SK-N-MC (cell line): ENCODE measurements at regions not wholly inside any gene's neighbourhood (a gene's known extent, or its start where the extent isn't known, plus 50 kb on each side); places are given as distances from the start of the nearest gene placed in this dataset.
"Not testable (repeated sequence)": the region's sequence is repeated elsewhere in the genome, so short reads cannot be mapped to it uniquely, and the experiment has no call there.

Experiments used
- DNase-seq: peaks from one replicate; pipeline ENCODE4 v3.0.0-alpha.2; 2011; ENCODE audit warnings: low read depth, low spot score
- H3K27ac ChIP-seq: fragments of 200-600 bp; sonication (generic); 2 replicates; pipeline ENCODE4 v1.5.1; 2016; ENCODE audit warnings: mixed run types
- H3K36me3 ChIP-seq: fragments of 200-600 bp; sonication (generic); 2 replicates; pipeline ENCODE4 v1.6.1; 2017; ENCODE audit warnings: antibody characterized with exemption, low read length, mixed read lengths; ENCODE audit not compliant: insufficient read depth
- H3K4me3 ChIP-seq: fragments of 200-600 bp; sonication (generic); 2 replicates; pipeline ENCODE4 v1.5.1; 2016
- H3K9ac ChIP-seq: fragments of 200-600 bp; sonication (generic); 2 replicates; pipeline ENCODE4 v1.8.0; 2017; ENCODE audit warnings: mixed run types, mixed read lengths; ENCODE audit not compliant: insufficient read length
- H3K9me3 ChIP-seq: fragments of 200-600 bp; sonication (generic); 2 replicates; pipeline ENCODE4 v1.6.1; 2017; ENCODE audit warnings: low read depth, mild to moderate bottlenecking, antibody characterized with exemption, low read length, moderate library complexity, mixed read lengths
- EZH2 ChIP-seq: fragments of 200-600 bp; sonication (generic); IDR thresholded peaks from one replicate; pipeline ENCODE4 v1.6.1; 2017; ENCODE audit warnings: antibody characterized with exemption
- FOXP2 ChIP-seq: optimal IDR thresholded peaks from 2 replicates; pipeline ENCODE3; 2011; ENCODE audit warnings: mild to moderate bottlenecking, moderate library complexity; ENCODE audit not compliant: insufficient read depth; ENCODE audit errors: extremely low read length, control extremely low read depth
- POLR2AphosphoS5 ChIP-seq: IDR thresholded peaks from 2 replicates; pipeline ENCODE4 v1.6.1; 2012; ENCODE audit warnings: mild to moderate bottlenecking, low read depth, low read length, borderline replicate concordance

DNA sequence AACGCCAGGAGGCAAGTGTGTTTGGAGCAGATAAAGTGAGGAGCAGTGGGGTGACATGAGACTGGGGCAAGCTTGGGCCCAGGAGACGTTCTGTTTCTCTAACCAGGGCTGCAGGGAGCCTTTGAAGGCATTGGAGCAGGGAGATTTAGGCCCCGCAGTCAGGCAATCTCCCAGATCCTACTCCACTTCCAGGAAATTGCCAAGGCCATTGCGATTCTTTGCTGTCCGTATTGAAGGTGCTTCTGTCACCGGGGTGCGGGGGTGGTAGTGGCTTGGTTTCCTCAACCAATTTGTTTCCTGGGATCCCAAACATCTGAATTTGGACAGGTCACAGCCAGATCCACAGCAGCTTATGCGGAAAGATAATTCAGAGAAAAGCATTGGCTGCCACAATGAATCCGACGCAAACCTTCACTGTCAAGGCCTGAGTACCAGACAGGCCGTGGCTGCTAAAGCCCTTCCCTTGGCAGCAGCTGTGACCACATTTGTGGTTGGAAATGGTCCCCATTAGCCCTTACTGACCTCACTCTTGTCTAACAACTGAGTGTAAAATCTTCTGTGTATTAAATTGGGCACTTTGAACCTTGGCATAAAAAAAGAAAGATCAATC is 385.6 kb downstream of the PTPRU start:
- Histone ChIP-seq H3K36me3 (no peaks in the 10 kb centered on the region), H3K9ac (no peak overlapping the region), H3K9me3 (no peaks in the 10 kb centered on the region), H3K27ac (no peak overlapping the region), H3K4me3 (no peak overlapping the region)
- no peak for DNase-seq
- TF ChIP-seq FOXP2 (no peak), POLR2AphosphoS5 (no peak), EZH2 (no peak)

DNA sequence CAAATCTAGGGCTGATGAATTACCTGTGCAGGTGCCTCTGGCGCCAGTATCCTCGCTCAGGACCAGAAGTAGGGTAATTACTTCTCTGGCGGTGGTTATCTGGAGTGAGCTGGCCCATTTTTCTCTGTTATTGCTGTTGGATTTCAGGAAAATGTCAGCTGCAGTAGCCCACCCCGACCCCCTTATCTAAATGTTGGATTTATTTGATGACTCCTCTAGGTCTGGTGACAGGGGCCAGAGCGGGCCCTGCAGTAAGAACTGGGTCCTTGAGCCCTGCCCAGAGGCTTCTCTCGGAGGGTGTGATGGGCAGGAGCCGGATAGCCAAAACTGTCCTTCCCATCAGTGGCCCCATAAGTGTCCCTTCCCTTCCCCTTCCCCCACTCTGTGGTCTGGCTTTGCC is 384.3 kb downstream of the PTPRU start:
- Histone ChIP-seq H3K9me3 (no peaks in the 10 kb centered on the region), H3K36me3 (no peaks in the 10 kb centered on the region), H3K9ac (no peak overlapping the region), H3K4me3 (no peak overlapping the region), H3K27ac (no peak overlapping the region)
- DNase-seq = no peak
- TF ChIP-seq POLR2AphosphoS5 (no peak), FOXP2 (no peak), EZH2 (no peak)

DNA sequence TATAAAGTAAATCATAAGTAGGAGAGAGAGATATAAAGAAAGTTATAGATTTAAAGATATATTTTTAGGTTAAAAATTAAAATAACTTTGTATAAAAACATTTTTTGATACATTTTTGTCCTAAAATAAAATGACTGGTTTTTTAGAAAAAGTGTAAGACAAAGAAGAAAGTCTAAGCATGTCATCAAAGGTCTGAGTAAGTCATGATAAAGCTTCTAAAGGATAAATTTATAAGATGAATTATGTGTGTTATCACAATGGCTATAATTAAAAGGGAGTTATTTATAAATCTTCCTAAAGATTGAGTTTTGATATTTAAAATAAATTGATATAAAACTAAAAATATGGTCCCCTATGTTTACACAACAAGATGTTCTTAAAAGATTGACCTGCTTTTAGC is 370.9 kb downstream of the PTPRU start:
- H3K9me3 ChIP-seq = no peaks in the 10 kb centered on the region; the same call in 1 of the 2 replicates
- no peak overlapping the region for H3K9ac ChIP-seq
- H3K36me3 ChIP-seq = no peaks in the 10 kb centered on the region
- no peak overlapping the region for H3K27ac ChIP-seq
- H3K4me3 ChIP-seq = no peak overlapping the region
- no peak for DNase-seq
- TF ChIP-seq FOXP2 (no peak), EZH2 (no peak), POLR2AphosphoS5 (no peak)

DNA sequence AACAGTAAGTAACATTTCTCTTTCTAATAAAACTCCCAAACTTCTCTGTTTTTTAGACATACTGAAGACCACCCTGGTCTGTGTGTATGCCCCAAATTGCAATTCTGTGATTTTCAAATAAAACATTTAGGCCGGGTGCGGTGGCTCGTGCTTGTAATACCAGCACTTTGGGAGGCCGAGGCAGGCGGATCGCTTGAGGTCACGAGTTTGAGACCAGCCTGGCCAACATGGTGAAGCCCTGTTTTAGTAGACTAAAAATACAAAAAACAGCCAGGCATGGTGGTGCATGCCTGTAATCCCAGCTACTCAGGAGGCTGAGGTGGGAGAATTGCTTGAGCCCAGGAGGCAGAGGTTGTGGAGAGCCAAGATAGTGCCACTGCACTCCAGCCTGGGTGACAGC is 368.5 kb downstream of the PTPRU start:
- H3K27ac ChIP-seq, H3K9ac ChIP-seq, H3K4me3 ChIP-seq, H3K9me3 ChIP-seq, DNase-seq, H3K36me3 ChIP-seq: not testable (repeated sequence)

DNA sequence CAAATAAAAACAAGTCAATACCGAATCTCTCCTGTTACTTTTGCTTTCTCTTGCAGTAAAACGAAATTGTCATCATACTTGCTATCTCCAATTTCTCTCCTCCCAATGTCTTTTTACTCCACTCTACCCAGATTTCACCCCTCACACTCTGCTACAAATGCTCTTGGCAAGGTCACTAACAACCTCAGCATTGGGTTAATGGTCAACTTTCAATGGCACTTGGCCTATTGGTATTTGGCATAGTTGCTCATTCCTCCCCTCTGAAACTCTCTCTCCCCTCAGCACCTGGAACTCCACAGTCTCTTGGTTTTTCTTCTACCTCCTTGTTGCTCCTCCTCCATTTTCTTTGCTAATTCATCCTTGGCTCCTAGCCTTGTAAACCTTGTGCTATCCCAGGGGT is 367.3 kb downstream of the PTPRU start:
- Histone ChIP-seq H3K9me3 (no peaks in the 10 kb centered on the region; the same call in 1 of the 2 replicates), H3K36me3 (no peaks in the 10 kb centered on the region), H3K4me3 (no peak overlapping the region), H3K27ac (no peak overlapping the region), H3K9ac (no peak overlapping the region)
- no peak for DNase-seq
- TF ChIP-seq POLR2AphosphoS5 (no peak), EZH2 (no peak), FOXP2 (no peak)

DNA sequence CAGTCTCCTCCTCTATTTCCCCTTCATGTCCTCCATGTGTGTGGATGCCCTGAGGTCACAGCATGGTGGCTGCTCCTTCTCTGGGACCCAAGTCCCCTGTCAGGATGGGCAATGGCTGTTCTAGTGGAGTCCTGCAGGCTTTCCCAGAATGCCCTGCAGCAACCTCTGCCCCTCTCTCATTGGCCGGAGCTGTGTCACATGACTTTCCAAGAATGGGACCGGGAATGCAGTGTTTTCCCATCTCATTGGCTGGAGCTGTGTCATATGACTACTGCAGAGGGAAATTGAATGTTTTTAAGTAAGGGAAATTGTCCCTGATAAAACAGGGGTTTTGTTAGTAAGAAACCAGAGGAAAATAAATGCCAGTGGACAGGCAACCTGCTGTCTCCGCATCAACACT is 365.9 kb downstream of the PTPRU start:
- no peak for TF ChIP-seq POLR2AphosphoS5
- no peak for TF ChIP-seq FOXP2
- no peak for TF ChIP-seq EZH2
- no peak overlapping the region for H3K9ac ChIP-seq
- DNase-seq = no peak
- no peak overlapping the region for H3K27ac ChIP-seq
- H3K4me3 ChIP-seq = no peak overlapping the region
- H3K9me3 ChIP-seq = no peaks in the 10 kb centered on the region
- H3K36me3 ChIP-seq = no peaks in the 10 kb centered on the region

DNA sequence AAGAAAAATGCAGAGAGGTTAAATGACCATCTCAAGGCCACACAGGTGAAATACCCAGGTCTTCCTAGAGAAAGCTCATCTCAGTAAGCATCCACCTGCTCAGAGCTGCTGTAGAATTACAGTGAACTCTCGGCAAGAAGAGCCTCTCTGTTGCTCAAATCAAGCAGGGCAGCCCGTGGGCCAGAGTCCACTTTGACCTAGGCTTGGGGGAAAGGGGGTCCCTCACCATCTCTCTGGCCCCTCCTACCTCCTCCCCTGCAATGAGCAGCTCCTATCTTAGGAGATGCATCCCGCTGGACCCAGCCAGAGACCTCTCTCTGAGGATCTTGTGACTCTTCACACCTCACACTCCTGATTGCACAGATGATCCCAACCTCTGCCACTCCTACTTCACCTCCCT is 364.7 kb downstream of the PTPRU start:
- Histone ChIP-seq H3K27ac (no peak overlapping the region), H3K36me3 (no peaks in the 10 kb centered on the region), H3K4me3 (no peak overlapping the region), H3K9me3 (no peaks in the 10 kb centered on the region), H3K9ac (no peak overlapping the region)
- TF ChIP-seq POLR2AphosphoS5 (no peak), EZH2 (no peak), FOXP2 (no peak)
- no peak for DNase-seq

DNA sequence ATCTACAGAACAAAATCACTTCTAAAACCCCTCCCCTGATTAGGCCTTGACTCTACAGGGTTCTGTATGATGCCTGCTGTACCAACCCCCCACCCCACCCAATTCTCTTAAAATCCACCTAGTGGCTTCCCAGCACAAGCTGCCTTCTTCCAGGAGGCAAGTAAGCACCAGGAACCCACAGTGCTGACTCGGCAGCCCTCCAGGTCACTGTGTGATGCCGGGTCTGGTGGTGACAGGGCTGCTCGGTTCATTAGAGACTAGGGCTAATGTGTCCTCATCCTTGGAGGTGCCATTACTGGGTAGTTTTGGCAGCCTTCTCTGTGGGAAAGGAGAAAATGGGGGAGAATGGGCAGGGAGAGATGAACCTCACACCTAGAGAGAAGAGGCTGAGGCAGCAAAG is 363.5 kb downstream of the PTPRU start:
- Histone ChIP-seq H3K9ac (no peak overlapping the region), H3K9me3 (no peaks in the 10 kb centered on the region), H3K27ac (no peak overlapping the region), H3K36me3 (no peaks in the 10 kb centered on the region), H3K4me3 (no peak overlapping the region)
- TF ChIP-seq POLR2AphosphoS5 = no peak
- no peak for TF ChIP-seq EZH2
- TF ChIP-seq FOXP2 = no peak
- DNase-seq = no peak

DNA sequence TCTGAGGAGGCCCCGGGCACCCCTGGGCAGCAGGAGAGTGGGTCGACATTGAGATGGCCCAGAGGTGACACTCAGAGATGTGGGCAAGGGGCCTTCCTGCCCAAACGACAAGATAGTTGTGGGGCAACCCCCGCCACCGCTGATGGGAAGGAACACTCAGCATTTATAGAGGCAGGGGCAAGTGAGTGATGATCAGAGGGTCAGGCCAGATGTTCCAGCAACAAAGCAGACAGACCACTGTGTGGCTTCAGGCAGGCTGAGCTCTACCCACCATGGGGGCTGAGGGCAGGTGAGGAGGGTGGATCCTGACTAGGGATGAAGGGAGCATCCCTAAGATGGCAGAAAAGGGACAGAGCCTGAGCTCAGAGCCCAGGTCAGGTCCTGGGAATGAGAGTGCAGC is 362.7 kb downstream of the PTPRU start:
- no peak overlapping the region for H3K4me3 ChIP-seq
- no peak for TF ChIP-seq FOXP2
- TF ChIP-seq EZH2 = no peak
- TF ChIP-seq POLR2AphosphoS5 = no peak
- no peaks in the 10 kb centered on the region for H3K36me3 ChIP-seq
- no peak overlapping the region for H3K9ac ChIP-seq
- H3K27ac ChIP-seq = no peak overlapping the region
- no peaks in the 10 kb centered on the region for H3K9me3 ChIP-seq
- no peak for DNase-seq
